IPS-NIHi7 (cell line): ENCODE measurements at regions not wholly inside any gene's neighbourhood (a gene's known extent, or its start where the extent isn't known, plus 50 kb on each side); places are given as distances from the start of the nearest gene placed in this dataset.
A peak's percentile ranks its signal among the peaks of the same experiment; 100 is the strongest.
"Not testable (repeated sequence)": the region's sequence is repeated elsewhere in the genome, so short reads cannot be mapped to it uniquely, and the experiment has no call there.

Experiments used
- DNase-seq: peaks from one replicate; pipeline ENCODE4 v3.0.0; 2012; ENCODE audit warnings: mixed read lengths; ENCODE audit errors: extremely low spot score

GRCh38 chr2:175612280-175612679 is 389.8 kb downstream of the LNPK start:
- no peak for DNase-seq

GRCh38 chr2:175606010-175606841 is 395.8 kb downstream of the LNPK start:
- DNase-seq = no peak

- DNase-seq = no peak
Observed at GRCh38 chr2:175605640-175606009, 396.4 kb downstream of the LNPK start.

- no peak for DNase-seq
Observed at GRCh38 chr2:175601969-175602368, 400.1 kb downstream of the LNPK start.

- no peak for DNase-seq
Observed at GRCh38 chr2:175599966-175600831, 401.9 kb downstream of the LNPK start.

GRCh38 chr2:175597286-175597685 is 404.8 kb downstream of the LNPK start:
- DNase-seq = no peak

- no peak for DNase-seq
Observed at GRCh38 chr2:175595139-175595538, 406.9 kb downstream of the LNPK start.

- DNase-seq = not testable (repeated sequence)
Observed at GRCh38 chr2:175593686-175594525, 408.2 kb downstream of the LNPK start.

GRCh38 chr2:175588213-175588612 is 406.7 kb upstream of the ATP5MC3 start:
- DNase-seq = not testable (repeated sequence)

GRCh38 chr2:175585496-175585895 is 404.0 kb upstream of the ATP5MC3 start:
- no peak for DNase-seq

GRCh38 chr2:175580652-175581051 is 399.1 kb upstream of the ATP5MC3 start:
- no peak for DNase-seq

GRCh38 chr2:175579646-175580045 is 398.1 kb upstream of the ATP5MC3 start:
- DNase-seq = no peak

GRCh38 chr2:175577368-175577970 is 396.0 kb upstream of the ATP5MC3 start:
- no peak for DNase-seq

GRCh38 chr2:175576875-175577274 is 395.4 kb upstream of the ATP5MC3 start:
- peak; percentile 28 for DNase-seq

- DNase-seq = no peak
Observed at GRCh38 chr2:175576270-175576669, 394.8 kb upstream of the ATP5MC3 start.

- no peak for DNase-seq
Observed at GRCh38 chr2:175575346-175576258, 394.1 kb upstream of the ATP5MC3 start.

GRCh38 chr2:175574069-175574468 is 392.6 kb upstream of the ATP5MC3 start:
- no peak for DNase-seq

- DNase-seq = no peak
Observed at GRCh38 chr2:175571078-175571653, 389.7 kb upstream of the ATP5MC3 start.

GRCh38 chr2:175568109-175568730 is 386.7 kb upstream of the ATP5MC3 start:
- DNase-seq = no peak
